ENCODE measurements at regions not wholly inside any gene's neighbourhood (a gene's known extent, or its start where the extent isn't known, plus 50 kb on each side); places are given as distances from the start of the nearest gene placed in this dataset.
A peak's percentile ranks its signal among the peaks of the same experiment; 100 is the strongest.
"Not testable (repeated sequence)": the region's sequence is repeated elsewhere in the genome, so short reads cannot be mapped to it uniquely, and the experiment has no call there.

DNA sequence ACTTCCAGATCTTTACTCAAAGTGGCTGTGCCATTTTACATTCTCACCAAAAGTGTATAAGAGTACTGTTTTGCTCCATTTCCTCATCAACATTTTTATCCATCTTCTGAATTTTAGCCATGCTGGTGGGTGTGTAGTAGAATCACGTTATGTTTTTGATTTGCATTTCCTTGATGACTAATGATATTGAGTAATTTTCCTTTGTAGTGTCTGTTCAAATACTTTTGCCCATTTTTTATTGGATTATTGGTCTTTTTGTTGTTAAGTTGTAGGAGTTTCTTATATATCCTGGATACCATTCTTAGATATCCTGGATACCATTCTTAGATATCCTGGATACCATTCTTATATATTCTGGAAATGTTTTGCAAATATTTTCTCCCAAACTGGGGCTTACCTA is 344.9 kb downstream of the LRRC3B start:
- DNase-seq: no peak

DNA sequence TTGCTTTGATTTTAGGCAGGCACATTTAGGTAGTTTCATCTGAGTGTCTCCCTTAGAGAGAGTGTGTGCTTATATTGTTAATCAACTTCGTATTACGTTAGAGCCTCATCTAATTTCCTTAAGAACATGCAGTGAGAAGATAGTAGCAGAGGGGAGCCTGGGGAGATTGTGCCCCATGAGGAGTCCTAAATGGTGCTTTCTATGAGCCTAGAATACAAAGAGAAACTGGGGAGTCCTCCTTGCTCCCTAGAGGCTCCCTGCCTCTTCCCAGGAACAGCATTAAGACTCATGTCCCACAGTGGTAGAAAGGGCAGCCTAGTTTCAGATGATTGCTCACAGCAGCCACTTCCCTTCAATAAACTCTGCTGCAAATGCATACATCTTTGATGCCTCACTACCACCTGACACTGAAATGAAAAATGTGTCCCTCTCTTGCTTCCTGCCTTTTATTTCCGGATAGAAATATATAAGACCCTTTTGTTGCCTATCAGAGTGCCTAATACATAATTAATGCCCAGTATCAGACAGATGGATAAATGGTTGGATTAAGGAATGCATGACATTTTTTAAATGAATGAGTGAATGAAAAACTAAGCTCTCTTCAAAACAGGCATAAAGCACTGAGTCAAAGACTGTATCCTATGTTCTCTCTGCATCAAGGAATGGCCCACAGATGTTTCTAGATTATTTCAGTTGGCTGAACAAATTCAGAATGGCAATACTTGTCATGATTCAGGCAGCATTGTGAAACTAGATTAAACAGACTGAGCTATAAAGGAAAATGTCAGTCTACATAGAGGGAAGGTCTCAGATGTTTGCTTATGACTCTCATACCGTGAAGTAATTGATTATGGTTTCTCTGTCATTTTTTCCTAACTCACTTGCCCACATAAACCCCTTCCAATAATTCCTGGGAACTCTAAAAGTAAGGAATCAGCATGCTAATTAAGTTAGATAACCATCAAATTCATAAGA is 362.1 kb downstream of the LRRC3B start:
- DNase-seq: no peak

DNA sequence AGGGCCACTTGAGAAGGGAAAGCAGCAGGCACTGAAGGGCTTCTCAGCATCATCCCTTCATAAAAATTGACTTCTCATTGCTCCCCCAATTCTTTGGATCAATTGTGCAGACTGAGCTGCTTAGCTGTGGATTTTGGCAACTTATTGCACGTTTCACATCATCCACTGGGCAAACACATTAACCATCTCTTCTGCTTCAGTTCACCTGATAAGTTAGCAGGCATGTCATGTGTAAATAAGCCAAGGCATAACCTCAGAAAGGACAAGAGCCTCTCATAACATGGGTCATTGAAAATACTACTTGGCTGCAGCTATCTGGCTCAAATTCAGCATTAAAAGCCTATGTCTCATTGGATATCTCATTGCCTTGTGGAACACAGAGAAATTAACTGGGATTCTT is 366.5 kb downstream of the LRRC3B start:
- DNase-seq: peak; percentile 96

DNA sequence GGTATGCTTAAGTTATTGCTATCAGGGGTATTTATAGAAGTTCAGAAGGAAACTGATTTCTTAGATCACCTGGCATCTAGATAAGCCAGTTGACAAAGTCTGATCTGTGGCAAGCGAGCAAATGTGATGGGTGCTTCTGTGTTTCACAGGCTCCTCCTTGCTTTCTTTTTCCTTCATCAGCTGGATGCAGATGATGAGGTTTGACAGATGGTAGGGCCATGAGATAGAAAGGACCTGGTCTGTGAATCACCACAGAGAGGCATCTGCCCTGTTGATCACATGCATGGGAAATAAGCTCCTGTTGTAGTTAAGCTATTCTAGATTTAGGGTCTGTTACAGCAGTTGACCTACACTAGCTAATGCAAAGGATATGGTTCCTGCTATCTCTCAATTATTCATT is 372.0 kb downstream of the NEK10 start:
- no peak for DNase-seq

DNA sequence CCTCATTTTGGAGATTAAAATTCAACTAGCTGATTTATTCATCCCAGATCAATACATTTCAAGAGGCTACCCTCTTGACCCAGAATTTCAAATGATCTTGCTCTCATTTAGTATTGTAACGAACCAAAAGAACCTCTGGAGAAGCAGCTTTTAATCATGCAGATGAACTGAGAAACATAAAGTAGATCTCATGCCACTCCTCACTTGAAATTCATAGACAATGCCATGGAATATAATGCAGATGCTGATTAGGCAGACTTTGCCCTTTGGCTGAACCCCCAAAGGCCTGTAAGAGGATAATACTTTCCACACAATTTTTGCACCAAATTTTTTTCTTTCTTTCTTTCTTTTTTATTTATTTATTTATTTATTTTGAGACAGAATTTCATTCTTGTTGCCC is 358.3 kb downstream of the NEK10 start:
- no peak for DNase-seq

DNA sequence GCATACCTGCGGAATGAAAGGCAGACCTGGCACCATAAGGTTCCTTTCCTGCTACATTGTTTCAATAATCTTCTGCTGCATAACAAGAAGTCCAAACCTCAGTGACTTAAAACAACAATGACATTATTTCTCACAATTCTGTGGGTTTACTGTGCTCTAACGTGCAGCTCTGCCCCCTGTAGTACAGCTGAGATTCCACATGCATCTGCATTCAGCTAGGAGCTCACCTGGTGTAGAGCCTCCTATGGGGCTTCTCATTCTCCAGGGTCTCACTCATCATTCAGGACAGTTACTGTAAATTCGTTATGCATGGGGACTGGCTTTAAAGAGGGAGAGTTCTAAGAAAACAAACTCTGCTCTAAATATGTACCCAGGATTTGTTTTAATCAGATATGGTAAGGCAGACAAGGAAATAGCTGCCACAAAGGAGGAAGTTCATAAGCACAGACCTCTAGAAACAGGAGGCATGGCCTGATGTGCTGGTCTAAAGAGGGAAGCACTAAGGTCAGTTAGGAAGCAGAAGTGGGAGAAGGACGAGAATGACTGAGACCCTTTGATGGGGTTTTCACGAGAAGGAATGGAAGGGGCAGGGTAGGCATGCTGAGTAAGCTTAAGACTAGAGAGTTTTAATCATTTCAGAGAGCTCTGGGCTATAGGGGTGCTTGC is 347.0 kb downstream of the NEK10 start:
- no peak for DNase-seq

DNA sequence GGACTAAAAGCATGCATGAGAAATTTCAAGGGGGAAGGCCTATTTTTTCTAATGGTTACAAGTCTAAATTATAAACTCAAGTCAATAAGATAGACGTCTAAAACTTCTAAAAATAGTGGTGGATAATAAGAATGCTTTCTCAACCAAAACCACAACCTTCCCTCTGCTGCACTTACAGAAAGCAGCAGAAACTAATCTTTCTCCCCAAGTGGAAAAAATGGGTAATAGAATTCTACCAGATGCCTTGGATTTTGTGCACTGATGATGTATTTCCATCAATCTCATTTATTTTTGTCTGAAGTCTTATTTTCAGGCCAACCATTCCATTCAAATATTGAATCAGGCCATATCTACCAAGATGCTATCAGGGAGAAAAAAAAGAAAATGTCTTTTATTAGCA is 344.7 kb downstream of the NEK10 start:
- no peak for DNase-seq

DNA sequence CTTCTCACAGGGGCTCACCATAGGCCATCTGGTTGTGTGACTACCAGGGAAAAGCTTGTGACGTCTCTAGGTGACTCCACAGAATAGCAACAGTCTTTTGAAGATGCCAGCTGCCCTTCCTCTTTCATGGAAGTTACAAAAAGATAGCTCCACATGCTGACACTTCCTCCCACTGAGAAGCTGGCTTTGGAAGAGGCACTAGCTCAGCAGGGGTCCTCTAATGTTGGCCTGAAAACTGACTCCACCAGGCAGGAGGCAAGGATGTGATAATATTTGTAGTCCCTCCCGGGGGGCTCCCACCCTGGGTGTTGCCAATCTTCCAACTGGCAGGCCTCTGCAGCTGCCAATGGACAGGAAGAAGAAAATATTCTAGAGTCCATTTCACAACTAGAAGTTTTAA is 343.5 kb downstream of the NEK10 start:
- no peak for DNase-seq

DNA sequence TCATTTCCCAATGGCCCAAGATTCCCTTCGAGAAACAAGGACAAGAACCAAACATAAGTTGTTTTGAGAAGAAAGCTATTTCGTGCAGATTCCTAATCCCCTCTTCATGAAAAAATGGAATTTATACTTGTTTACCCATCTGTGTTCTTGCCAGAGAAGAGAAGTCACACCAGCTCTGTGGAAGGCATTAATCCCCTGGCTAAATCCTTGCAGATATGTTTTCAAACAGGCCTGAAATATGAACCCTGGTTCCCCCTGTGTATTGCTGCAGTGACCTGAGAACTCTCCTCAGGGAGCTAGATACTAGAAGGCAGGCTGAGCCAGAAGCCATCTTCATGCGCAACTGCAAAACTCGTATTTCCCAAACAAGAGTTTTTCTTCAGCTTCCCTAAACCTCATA is 337.7 kb downstream of the NEK10 start:
- DNase-seq: no peak

DNA sequence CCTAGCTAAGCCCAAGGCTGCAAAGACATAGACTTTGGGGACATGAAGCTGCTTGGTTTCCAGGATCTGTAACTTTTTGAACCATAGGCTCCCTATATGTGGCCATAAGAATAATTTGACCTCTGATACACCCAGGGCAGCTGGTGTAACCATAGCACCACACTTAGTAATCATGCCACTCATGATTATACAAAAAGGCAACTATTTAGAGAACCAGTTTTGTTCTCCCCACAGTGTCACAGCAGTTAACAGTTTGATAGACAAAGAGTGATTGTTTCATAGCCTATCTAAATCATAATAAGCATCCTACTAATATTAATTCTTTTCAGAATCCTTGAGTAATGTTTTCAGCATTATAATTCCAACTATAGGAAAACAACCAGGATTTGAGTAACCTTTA is 334.9 kb downstream of the NEK10 start:
- no peak for DNase-seq

DNA sequence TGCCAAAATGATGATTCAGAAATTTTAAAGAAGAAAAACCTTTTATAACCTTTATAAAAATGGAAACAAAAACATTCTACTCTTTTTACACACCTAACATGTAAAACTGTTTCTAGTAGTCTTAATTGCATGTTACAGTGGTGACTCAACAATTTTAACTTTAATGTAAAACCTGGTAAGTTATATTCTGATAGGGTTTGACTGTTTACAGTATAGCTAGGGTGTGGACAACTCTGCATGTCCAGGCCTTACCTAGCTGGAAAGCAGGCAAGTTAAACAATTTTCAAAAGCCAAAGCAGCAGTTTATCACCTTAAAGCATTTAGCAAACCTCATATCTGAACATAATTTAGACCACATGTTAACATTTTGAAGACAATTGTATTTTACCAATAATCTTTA is 328.5 kb downstream of the NEK10 start:
- no peak for DNase-seq

DNA sequence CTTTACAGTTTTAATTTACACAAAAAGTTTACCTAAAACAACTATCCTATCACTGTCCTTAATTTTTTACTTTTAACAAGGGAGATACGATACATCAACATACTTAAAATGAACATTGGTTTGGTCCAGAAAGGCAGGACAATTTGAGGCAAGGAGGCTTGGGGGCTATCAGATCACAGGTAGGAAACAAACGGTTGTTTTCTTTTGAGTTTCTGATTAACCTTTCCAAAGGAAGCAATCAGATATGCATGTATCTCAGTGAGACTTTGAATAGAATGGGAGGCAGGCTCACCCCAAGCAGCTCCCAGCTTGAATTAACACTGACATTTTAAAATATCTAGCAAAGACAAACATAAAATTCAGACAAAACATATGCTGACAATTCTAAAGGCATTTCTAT is 326.6 kb downstream of the NEK10 start:
- DNase-seq: not testable (repeated sequence)

DNA sequence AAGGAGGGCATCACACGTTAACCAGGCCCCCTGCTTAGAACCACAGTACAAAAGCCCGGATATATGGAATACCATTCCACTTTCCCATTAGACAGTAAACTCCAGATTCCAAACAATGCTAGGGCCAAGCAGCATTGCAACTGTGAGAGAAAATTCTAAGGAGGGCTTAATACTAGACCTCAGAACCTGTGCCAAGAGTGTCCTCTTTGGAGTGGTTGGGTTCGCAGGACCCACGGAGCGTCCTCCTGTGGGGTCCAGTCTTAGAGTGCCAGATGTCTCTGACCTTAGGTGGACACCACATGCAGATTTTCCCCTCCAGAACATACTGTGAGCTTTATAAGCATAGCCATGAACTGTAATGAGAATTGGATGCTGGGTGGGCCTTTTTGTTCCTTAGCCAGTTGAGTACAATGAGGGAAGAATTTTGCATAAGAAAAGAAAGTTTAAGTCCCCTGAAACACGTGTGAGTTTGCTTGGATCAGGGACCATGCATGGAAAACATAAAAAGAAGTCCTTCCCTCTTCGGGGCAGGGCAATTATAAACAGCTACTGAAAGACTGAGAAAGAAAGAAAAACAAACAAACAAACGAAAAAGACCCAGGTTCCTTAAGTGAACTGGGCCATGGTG is 325.7 kb downstream of the NEK10 start:
- DNase-seq: no peak

DNA sequence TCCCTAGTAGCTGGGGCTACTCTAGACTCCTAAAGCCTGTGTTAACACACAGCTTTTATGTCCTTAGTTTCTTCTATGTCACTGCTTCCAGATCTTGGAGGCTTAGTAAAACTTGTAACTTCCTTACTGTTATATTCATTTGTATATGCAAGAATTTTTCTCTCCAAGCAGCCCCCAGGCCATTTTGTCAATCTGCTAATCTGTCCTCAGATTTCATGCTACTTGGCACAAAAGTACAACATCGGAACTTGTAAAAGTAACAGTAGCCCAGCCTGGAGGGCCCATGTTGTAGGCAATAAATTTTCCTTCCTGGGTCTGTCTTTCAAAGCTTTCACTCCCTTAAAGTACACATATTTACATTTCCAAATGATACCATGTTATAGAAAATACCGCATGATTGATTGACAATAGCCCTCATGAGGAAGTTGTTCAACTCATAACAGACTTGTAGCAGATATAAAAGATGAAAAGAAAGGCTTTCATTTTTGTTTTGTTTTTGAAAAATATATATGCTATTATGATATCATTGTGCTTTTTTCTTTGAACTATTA is 324.2 kb downstream of the NEK10 start:
- no peak for DNase-seq

DNA sequence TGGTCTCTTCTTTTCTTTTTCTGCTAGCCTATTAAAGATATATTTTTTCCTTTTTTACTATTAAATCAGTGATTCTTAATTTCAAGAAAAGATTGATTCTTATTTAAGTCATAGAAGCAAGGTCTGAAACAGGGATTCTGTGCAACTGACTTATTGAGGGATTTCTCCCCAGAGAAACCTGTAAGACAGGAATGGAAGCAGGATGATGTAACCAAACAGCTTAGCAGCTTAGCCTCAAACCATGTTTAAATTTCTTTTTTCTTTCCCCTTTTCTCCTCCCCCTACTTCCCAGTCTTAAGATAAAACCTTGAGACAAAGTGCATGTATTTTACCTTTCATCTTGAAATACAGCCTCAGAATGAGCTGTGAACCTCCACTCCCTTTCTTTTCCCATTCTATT is 322.8 kb downstream of the NEK10 start:
- DNase-seq: no peak

DNA sequence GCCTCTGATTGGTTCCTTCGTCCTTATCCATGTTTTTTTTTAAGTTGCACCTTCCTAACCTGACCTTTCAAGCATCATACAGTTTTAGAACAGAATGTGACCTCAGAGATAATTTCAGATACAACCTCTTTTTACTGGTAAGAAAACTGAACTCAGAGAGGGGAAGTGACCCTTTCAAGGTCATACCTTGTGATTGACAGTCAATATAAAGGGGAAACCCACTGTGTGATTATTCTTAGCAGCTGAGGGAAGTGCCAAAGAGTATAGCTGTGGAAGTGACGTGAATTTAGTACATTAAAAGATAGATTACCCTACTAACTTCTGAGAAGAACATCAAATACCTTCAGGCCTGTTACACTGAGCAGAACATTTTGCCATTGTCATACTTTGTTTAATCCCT is 319.4 kb downstream of the NEK10 start:
- DNase-seq: no peak

DNA sequence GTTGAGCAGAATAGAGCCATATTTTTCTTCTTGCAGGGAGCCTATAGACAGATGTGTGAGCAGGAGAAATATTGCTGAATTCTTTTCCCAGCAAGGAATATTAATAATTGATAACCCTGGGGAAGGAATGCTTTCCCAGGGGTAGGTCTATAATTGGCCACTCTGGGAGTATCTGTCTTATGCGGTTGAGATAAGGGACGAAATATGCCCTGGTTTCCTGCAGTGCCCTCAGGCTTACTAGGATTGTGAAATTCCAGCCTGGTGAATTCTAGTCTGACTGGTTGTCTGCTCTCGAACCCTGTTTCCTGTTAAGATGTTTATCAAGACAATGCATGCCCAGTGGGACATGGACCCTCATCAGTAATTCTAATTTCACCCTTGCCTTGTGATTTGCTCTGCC is 317.7 kb downstream of the NEK10 start:
- DNase-seq: not testable (repeated sequence)

DNA sequence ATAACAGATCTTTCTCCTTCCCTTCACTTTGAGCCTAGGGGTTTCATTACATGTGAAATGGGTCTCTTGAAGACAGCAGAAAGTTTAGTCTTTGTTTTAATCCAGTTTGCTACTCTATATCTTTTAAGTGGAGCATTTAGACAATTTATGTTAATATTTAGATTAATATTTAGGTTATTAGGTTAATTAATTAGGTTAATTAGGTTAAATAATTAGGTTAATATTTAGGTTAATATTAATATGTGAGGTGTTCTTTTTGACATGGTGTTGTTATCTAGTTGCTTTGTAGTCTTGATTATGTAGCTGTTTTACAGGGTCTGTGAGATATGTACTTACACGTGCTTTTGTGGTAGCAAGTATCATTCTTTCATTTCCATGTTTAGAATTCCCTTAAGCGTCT is 312.9 kb downstream of the NEK10 start:
- DNase-seq: no peak

DNA sequence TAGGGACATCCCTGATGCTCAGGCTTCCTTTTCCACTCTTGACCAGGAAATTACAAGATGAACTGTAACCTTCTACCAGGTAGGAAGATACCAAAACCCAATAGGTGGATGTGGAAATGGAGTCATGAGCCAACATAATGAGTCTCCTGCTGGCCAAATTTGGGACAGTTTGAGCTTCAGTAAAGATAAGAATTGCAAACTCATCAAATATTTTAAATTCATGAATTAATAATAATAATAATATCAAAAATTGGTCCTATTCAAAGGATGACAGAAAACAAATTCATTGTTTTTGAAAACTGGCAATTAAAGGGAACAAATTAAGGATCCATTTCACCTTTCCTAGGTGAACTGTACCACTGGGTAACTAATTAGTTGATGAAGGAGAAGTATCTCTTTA is 309.7 kb downstream of the NEK10 start:
- DNase-seq: no peak

Data from NCI-H2029 treated with DMSO at 0.1 percent for 48 hours (cell line).